ENCODE measurements at regions not wholly inside any gene's neighbourhood (a gene's known extent, or its start where the extent isn't known, plus 50 kb on each side); places are given as distances from the start of the nearest gene placed in this dataset.

- DNase-seq: peak; percentile 17
These were observed 51.7 kb upstream of the ATP5MC3 start for GRCh38 chr2:175233135-175233719.

Measured in inflammatory macrophage treated with lipopolysaccharide for 4 hours (primary cell).